ENCODE measurements at regions not wholly inside any gene's neighbourhood (a gene's known extent, or its start where the extent isn't known, plus 50 kb on each side); places are given as distances from the start of the nearest gene placed in this dataset.

DNA sequence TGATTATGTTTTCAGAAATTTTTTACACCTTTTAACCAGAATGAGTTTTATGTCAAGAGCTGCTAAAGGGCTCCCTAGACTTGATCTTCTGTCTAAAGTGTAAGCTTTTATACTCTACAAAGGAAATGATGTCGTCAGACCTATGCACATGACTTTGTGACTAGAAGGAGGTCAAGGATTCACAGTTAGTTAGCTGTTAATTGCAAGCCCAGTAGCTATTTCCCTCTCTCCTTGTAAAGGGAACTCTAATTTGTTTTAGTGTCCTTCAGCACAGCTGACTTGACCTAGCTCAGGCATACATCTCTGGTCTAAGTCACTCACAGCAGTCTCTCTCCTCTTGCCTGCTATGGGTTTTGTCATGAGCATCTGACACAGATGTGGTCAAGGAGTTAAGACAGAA is 173.5 kb upstream of the NREP start:
- TF ChIP-seq, protein P1, sequence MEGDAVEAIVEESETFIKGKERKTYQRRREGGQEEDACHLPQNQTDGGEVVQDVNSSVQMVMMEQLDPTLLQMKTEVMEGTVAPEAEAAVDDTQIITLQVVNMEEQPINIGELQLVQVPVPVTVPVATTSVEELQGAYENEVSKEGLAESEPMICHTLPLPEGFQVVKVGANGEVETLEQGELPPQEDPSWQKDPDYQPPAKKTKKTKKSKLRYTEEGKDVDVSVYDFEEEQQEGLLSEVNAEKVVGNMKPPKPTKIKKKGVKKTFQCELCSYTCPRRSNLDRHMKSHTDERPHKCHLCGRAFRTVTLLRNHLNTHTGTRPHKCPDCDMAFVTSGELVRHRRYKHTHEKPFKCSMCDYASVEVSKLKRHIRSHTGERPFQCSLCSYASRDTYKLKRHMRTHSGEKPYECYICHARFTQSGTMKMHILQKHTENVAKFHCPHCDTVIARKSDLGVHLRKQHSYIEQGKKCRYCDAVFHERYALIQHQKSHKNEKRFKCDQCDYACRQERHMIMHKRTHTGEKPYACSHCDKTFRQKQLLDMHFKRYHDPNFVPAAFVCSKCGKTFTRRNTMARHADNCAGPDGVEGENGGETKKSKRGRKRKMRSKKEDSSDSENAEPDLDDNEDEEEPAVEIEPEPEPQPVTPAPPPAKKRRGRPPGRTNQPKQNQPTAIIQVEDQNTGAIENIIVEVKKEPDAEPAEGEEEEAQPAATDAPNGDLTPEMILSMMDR (IDR thresholded peaks at IDR 0.05): no peak
- TF ChIP-seq POLR2A (IDR thresholded peaks at IDR 0.05): no peak
